ENCODE measurements at regions not wholly inside any gene's neighbourhood (a gene's known extent, or its start where the extent isn't known, plus 50 kb on each side); places are given as distances from the start of the nearest gene placed in this dataset.

- no peaks in the 10 kb centered on the region for H3K9me1 ChIP-seq (replicated peaks; ENCODE audit: control insufficient read depth, extremely low read depth, insufficient read depth, low read length)
- TF ChIP-seq POLR2AphosphoS5 (IDR thresholded peaks at IDR 0.05; ENCODE audit: insufficient read depth, low read depth, low read length) = no peak
- TF ChIP-seq EZH2 (IDR thresholded peaks at IDR 0.05; ENCODE audit: borderline replicate concordance, low read depth, low read length, severe bottlenecking) = no peak
- no peak for TF ChIP-seq GATA2 (IDR thresholded peaks at IDR 0.05; ENCODE audit: insufficient read depth, insufficient read length, low read depth, low read length)
- TF ChIP-seq, protein P1, sequence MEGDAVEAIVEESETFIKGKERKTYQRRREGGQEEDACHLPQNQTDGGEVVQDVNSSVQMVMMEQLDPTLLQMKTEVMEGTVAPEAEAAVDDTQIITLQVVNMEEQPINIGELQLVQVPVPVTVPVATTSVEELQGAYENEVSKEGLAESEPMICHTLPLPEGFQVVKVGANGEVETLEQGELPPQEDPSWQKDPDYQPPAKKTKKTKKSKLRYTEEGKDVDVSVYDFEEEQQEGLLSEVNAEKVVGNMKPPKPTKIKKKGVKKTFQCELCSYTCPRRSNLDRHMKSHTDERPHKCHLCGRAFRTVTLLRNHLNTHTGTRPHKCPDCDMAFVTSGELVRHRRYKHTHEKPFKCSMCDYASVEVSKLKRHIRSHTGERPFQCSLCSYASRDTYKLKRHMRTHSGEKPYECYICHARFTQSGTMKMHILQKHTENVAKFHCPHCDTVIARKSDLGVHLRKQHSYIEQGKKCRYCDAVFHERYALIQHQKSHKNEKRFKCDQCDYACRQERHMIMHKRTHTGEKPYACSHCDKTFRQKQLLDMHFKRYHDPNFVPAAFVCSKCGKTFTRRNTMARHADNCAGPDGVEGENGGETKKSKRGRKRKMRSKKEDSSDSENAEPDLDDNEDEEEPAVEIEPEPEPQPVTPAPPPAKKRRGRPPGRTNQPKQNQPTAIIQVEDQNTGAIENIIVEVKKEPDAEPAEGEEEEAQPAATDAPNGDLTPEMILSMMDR (IDR thresholded peaks at IDR 0.05; ENCODE audit: extremely low read depth in 1 of 2, insufficient read depth in 1 of 2, low read depth in 1 of 2, low read length in 2 of 2) = no peak
- TF ChIP-seq FOS (IDR thresholded peaks at IDR 0.05; ENCODE audit: borderline replicate concordance, insufficient read depth, low read length) = no peak
- TF ChIP-seq POLR2A (IDR thresholded peaks at IDR 0.05; ENCODE audit: low read depth, low read length) = no peak
- TF ChIP-seq, protein P2, sequence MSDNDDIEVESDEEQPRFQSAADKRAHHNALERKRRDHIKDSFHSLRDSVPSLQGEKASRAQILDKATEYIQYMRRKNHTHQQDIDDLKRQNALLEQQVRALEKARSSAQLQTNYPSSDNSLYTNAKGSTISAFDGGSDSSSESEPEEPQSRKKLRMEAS (IDR thresholded peaks at IDR 0.05; ENCODE audit: insufficient read depth, insufficient read length) = no peak
- TF ChIP-seq JUN (IDR thresholded peaks at IDR 0.05; ENCODE audit: borderline replicate concordance, insufficient read depth, insufficient read length, low read depth) = no peak
- no peak for TF ChIP-seq MYC (IDR thresholded peaks at IDR 0.05; ENCODE audit: low read depth, low read length)
- DNase-seq (ENCODE audit: low read depth, low spot score) (no peak), FAIRE-seq (no peak)
- H4K20me1 ChIP-seq (replicated peaks; ENCODE audit: control insufficient read depth, extremely low read depth, insufficient read depth, low read length) = no peaks in the 10 kb centered on the region
- no peak overlapping the region for H3K4me3 ChIP-seq (replicated peaks in 1 of 3; ENCODE audit: insufficient read depth in 1 of 3, low read depth in 1 of 3, low read length in 3 of 3)
- H3K27ac ChIP-seq (ENCODE audit: insufficient read depth, low read depth, low read length) = no peak overlapping the region
- H3K9ac ChIP-seq (replicated peaks; ENCODE audit: extremely low read depth, insufficient read depth, low read length) = no peak overlapping the region
- no peaks in the 10 kb centered on the region for H3K36me3 ChIP-seq (ENCODE audit: control insufficient read depth in 2 of 2, extremely low read depth in 1 of 2, insufficient read depth in 2 of 2, low read length in 2 of 2)
- dilution Hi-C loops (cut with MboI; ENCODE audit: extremely low pct_ligation_motif_present, low sequenced_read_pairs) (no loop called here), intact Hi-C loops (cut with micrococcal nuclease) (no loop called here)
- ChIA-PET CTCF (no interaction called here), POLR2A (no interaction called here)
- BruUV-seq (replicated peaks) = no TSS peak
- H3K79me2 ChIP-seq (ENCODE audit: control insufficient read depth, insufficient read depth, low read length) = no peaks in the 10 kb centered on the region
- H3K27me3 ChIP-seq (ENCODE audit: control insufficient read depth in 2 of 2, insufficient read depth in 2 of 2, low read length in 2 of 2) = no peaks in the 10 kb centered on the region
- no peaks in the 10 kb centered on the region for H3K9me3 ChIP-seq (replicated peaks; ENCODE audit: control insufficient read depth, insufficient read depth, low read length)
- no peaks in the 10 kb centered on the region for H3K4me1 ChIP-seq (ENCODE audit: control insufficient read depth, extremely low read depth, insufficient read depth, low read length)
- no peak overlapping the region for H2AFZ ChIP-seq (ENCODE audit: low read depth, low read length)
- no peak overlapping the region for H3K4me2 ChIP-seq (ENCODE audit: insufficient read depth, low read length)
These were observed 230.9 kb downstream of the DUSP10 start for GRCh38 chr1:221510793-221511503.
